ENCODE measurements at regions not wholly inside any gene's neighbourhood (a gene's known extent, or its start where the extent isn't known, plus 50 kb on each side); places are given as distances from the start of the nearest gene placed in this dataset.
"Not testable (repeated sequence)": the region's sequence is repeated elsewhere in the genome, so short reads cannot be mapped to it uniquely, and the experiment has no call there.

DNA sequence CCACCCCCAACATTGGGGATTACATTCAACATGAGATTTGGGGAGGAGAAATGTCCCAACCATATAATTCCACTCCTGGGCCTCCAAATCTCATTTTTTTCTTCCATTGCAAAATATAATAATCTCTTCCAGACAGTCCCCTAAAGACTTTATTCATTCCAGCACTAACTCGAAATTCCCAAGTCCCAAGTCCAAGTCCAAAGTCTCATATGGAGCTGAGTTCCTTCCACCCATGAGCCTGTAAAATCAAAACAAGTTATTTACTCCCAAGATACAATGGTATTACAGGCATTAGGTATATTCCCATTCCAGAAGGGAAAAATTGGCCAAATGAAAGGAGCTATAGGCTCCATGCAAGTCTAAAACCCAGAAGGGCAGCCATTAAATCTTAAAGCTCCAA lies 56.7 kb downstream of the P2RY1 start:
- intact Hi-C loops (cut with DNase I), result no loop called here
- DNase-seq (ENCODE audit: low spot score), result no peak

- no peak for DNase-seq (ENCODE audit: low spot score)
- intact Hi-C loops (cut with DNase I), result no loop called here
These were observed 57.5 kb downstream of the P2RY1 start for GRCh38 chr3:152892446-152892845.

GRCh38 chr3:152893647-152894046 lies 58.7 kb downstream of the P2RY1 start:
- DNase-seq (ENCODE audit: low spot score), result no peak
- intact Hi-C loops (cut with DNase I), result no loop called here

DNA sequence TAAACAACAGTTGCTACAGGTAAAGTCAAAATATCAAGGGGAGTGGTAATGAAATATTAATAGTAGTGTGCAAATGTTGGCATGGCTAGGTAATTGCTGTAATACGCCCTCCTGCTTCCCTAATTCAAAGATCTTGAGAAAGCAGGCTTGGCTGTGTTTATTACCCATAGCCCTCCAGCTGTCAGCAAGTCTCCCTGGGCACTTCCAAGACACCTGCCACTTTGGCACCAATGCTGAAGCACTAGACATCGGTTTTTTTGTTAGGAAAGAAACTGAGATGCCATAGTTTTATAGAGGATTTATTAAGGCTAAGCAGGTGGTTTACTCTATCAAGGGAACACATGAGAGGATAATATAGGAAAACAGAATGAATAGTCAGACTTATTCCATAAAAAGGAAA lies 64.4 kb downstream of the P2RY1 start:
- DNase-seq (ENCODE audit: low spot score), result no peak
- intact Hi-C loops (cut with DNase I), result no loop called here

DNA sequence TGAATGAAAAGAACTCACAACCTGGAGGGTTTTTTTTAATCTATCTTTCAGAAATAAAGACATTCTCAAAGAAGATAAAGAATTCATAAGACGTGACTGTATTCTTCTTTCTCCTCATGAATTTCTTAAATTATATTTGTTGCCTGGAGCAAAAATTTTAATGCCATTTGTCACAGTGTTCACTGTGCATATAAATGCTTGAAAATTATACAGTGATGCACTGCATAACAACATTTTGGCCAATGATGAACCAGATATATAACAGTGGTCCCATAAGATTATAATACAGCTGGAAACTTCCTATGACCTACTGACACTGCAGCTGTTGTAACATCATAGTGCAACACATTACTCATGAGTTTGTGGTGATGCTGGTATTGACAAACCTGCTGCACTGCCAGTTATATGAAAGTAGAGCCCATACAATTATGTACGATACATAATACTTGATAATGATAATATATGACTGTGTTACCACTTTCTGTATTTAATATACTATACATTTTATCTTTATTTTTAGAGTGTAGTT lies 67.3 kb downstream of the P2RY1 start:
- no peak for DNase-seq (ENCODE audit: low spot score)
- intact Hi-C loops (cut with DNase I), result no loop called here

- intact Hi-C loops (cut with DNase I), result no loop called here
- no peak for DNase-seq (ENCODE audit: low spot score)
These were observed 70.7 kb downstream of the P2RY1 start for GRCh38 chr3:152905631-152906030.

DNA sequence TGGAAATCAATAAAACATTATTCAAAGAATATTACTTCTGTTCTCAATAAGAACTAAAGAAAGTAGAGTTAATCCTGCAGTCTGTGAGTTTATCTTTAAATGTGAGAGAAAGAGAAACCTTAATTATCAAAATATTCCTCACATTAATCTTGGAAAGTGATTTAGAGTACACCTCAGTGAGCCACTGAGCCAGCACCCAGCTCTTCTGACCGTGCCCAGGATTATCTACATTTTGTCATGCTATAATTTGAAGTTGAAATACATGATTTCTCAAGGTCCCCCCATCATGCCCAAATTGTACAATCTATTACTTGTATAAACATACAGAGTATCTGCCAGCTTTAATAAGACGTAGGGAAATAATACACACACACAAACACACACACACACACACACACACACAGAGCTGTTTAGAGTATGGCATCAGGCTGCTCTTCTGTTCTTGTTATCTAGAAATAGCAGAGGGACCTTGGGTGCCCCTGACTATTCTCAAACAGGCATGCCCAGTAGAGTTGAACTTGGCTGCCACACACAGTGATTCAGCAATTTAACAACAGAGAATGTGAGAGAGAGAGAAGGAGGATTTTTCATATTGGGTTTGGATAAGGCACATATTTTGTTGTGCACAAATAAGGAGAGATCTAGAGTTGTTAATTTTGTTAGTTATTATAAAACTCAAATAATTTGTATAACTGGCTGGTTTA lies 74.4 kb downstream of the P2RY1 start:
- intact Hi-C loops (cut with DNase I), result no loop called here
- DNase-seq (ENCODE audit: low spot score), result no peak

DNA sequence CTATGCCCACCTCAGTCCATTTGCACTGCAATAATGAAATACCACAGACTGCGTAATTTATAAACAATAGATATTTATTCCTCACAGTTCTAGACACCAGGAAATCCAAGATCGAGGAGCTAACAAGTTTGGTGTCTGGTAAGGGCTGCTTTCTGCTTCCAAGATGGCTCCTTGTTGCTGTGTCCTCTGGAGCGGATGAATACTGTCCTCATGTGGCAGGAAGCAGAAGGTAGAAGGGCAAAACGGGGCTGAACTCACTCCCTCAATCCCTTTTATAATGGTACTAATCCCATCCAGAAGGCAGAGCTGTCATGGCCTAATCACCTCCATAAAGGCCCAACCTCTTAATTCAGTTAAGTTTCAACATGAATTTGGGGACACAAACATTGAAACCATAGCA lies 75.3 kb downstream of the P2RY1 start:
- DNase-seq (ENCODE audit: low spot score), result no peak
- intact Hi-C loops (cut with DNase I), result no loop called here

- intact Hi-C loops (cut with DNase I), result no loop called here
- no peak for DNase-seq (ENCODE audit: low spot score)
These were observed 76.0 kb downstream of the P2RY1 start for GRCh38 chr3:152910966-152911365.

- intact Hi-C loops (cut with DNase I); DNase-seq (ENCODE audit: low spot score): not testable (repeated sequence)
These were observed 79.8 kb downstream of the P2RY1 start for GRCh38 chr3:152914743-152915142.

DNA sequence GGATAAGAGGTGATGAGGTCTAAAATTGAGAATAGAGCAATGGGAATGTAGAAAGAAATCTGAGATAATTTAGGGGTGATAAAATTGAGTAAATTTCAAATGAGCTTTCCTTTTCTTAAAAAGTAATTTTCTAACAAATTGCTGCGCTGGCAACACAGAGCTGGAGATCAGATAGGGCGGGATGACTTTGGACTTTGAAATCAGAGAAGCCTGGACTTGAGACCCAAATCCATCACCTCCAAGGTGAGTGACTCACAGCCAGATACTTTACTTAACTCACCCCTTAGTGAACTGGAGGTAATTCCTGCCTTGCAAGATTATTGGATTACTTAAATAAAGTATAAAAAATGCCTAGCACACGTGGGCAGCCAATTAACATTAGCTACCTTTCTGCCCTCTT lies 80.8 kb downstream of the P2RY1 start:
- DNase-seq (ENCODE audit: low spot score), result no peak
- intact Hi-C loops (cut with DNase I), result no loop called here

DNA sequence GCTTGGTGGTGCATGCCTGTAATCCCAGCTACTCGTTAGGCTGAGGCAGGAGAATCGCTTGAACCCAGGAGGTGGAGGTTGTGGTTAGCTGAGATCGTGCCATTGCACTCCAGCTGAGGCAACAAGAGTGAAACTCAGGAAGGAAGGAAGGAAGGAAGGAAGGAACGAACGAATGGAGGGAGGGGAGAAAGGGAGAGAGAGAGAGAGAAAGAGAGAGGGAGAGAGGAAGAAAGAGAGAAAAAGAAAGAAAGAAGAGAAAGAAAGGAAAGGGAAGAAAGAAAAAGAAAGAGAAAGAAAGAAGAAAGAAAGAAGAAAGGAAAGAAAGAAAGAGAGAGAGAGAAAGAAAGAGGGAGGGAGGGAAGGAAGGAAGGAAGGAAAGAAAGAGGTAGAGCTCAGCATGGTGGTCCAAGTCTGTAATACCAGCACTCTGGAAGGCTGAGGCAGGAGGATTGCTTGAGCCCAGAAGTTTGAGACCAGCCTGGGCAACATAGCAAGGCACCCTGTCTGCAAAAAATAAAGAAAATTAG lies 81.9 kb downstream of the P2RY1 start:
- DNase-seq (ENCODE audit: low spot score), result no peak
- intact Hi-C loops (cut with DNase I), result no loop called here

- intact Hi-C loops (cut with DNase I), result no loop called here
- no peak for DNase-seq (ENCODE audit: low spot score)
These were observed 86.4 kb downstream of the P2RY1 start for GRCh38 chr3:152921351-152921750.

GRCh38 chr3:152922554-152922953 lies 87.6 kb downstream of the P2RY1 start:
- intact Hi-C loops (cut with DNase I), result no loop called here
- no peak for DNase-seq (ENCODE audit: low spot score)

DNA sequence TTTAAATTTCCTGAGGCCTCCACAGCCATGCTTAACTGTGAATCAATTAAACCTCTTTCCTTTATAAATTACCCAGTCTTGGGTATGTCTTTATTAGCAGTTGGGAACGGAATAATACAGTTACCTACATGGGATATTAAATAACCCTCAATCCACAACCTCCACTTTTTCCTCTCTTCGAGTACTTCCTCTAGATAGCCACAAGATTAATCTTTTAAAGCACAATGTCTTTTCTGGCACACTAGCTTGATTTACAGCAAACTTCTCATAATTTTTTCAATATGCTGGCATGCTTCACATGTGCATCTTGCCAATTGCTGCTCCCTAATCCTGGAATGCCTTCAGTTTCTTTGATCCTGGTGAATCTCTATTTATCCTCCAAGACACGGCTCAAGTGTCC lies 92.2 kb downstream of the P2RY1 start:
- DNase-seq (ENCODE audit: low spot score), result no peak
- intact Hi-C loops (cut with DNase I), result no loop called here

GRCh38 chr3:152930516-152930915 lies 95.6 kb downstream of the P2RY1 start:
- intact Hi-C loops (cut with DNase I), result no loop called here
- no peak for DNase-seq (ENCODE audit: low spot score)

- intact Hi-C loops (cut with DNase I), result no loop called here
- DNase-seq (ENCODE audit: low spot score), result no peak
These were observed 102.3 kb downstream of the P2RY1 start for GRCh38 chr3:152937234-152937633.

DNA sequence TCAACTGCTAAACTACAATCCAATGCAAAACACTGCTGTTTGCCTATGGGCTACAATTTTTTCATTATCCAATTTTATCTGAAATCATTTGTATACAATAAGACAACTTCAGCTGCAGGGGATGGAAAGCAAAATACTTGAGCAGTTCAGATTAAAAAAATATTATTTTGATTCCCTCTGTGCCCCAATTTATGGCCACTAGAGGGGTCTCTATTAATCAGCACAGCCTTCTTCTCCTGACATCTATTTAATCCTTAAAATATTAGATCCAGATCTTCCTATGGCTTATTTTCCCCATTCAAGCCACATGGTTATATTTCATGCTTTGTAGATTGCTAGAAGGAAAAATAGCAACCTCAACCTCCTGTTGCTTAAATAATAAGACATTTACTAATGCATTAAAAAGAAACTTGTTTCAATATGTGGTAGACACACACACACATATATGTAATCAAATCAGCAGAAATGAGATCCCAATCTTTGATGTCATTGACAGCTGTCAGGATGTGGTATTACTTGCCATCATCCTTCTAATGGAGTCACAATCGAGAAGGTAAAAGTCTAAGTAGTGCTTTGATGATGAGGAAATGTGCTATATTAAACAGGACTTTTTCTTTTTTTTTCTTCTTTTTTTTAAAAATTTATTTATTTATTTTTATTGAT lies 104.2 kb downstream of the P2RY1 start:
- no peak for DNase-seq (ENCODE audit: low spot score)
- intact Hi-C loops (cut with DNase I), result no loop called here

GRCh38 chr3:152941859-152942258 lies 106.9 kb downstream of the P2RY1 start:
- DNase-seq (ENCODE audit: low spot score), result no peak
- intact Hi-C loops (cut with DNase I), result no loop called here

DNA sequence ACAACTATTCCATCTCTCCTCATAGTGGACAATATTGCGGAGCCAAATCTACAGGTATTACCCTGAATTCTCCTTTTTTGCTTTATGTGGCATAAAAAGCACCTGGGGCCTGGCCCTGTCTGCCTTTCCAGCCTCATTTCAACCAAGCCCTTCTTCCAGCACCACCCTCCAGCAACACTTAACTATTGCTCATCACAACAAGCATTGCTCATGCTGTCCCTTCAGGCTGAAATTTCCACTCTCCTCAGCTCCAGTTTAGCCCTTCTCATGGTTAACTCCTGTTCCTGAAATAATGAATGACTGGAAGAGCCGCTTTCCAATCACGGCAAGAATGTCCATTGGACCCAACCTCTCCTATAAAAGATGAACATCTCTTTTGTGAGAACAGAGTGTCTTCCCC lies 107.4 kb downstream of the P2RY1 start:
- intact Hi-C loops (cut with DNase I), result no loop called here
- DNase-seq (ENCODE audit: low spot score), result no peak

- no peak for DNase-seq (ENCODE audit: low spot score)
- intact Hi-C loops (cut with DNase I), result no loop called here
These were observed 108.7 kb downstream of the P2RY1 start for GRCh38 chr3:152943645-152944044.

Data from cardiac septum (tissue), 1 donor.